SH-SY5Y (cell line): ENCODE measurements at regions not wholly inside any gene's neighbourhood (a gene's known extent, or its start where the extent isn't known, plus 50 kb on each side); places are given as distances from the start of the nearest gene placed in this dataset.

ENCODE experiments used
- GATA2 ChIP-seq: IDR thresholded peaks from 2 replicates; pipeline ENCODE4 v1.6.1; 2011; ENCODE audit warnings: mild to moderate bottlenecking, low read depth, low read length
- GATA3 ChIP-seq: IDR thresholded peaks from 2 replicates; pipeline ENCODE4 v1.6.1; 2011; ENCODE audit warnings: low read depth, mild to moderate bottlenecking, low read length, moderate library complexity

GRCh38 chr10:111732166-111732785, 451.3 kb downstream of the GPAM start:
- TF ChIP-seq GATA2 = no peak
- TF ChIP-seq GATA3 = no peak
